ENCODE measurements at regions not wholly inside any gene's neighbourhood (a gene's known extent, or its start where the extent isn't known, plus 50 kb on each side); places are given as distances from the start of the nearest gene placed in this dataset.

DNA sequence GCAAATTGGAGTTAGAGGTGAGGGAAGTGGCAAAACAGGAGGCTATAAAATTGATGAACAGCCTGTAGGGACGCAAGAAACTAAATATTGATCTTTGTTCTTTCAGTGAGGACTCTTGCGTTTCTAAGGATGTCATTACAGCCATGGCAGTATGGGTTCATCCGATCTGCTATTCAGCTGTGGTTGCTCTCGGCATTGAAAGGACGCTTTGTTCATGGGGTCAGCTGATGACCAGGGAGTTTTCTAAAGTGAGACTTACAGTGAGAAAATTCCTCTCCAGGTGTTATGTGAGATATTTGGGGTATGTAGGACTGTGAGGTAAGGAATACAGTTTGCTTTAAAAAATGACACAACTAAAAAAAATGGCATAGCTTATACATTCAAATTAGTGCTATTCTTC is 52.7 kb upstream of the PELI1 start:
- H3K36me3 Mint-ChIP-seq (ENCODE audit: low read depth): peaks cover 4% of the 10 kb centered on the region
- H3K4me1 Mint-ChIP-seq (ENCODE audit: low read depth): peaks cover 33% of the 10 kb centered on the region
- H3K27ac Mint-ChIP-seq: no peak overlapping the region
- H3K27me3 Mint-ChIP-seq (ENCODE audit: low read depth): no peaks in the 10 kb centered on the region
- H3K4me3 Mint-ChIP-seq: no peak overlapping the region
- H3K9me3 Mint-ChIP-seq: peaks cover 6% of the 10 kb centered on the region

DNA sequence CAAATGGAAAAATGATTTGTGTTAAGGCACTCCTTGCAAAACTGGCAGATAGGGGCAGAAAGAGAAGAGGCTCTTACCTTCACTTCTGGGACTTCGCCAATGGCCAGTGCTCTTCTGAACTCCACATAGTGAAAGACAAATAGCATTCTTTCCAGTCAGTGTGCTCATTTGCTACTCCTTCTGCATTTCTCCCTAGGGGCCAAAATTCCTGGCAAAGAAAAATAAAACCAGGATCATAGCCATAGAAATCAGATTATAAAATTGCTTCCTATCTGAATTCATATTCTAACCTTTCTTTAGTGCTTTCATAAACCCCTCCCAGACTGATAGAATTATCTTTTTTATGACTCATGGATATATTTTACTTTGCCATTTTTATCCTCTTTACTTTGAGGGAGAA is 56.9 kb upstream of the PELI1 start:
- no peaks in the 10 kb centered on the region for H3K27me3 Mint-ChIP-seq (ENCODE audit: low read depth)
- peaks cover 3% of the 10 kb centered on the region for H3K9me3 Mint-ChIP-seq
- peaks cover 61% of the 10 kb centered on the region for H3K4me1 Mint-ChIP-seq (ENCODE audit: low read depth)
- H3K27ac Mint-ChIP-seq: peak overlapping the region; percentile 0
- H3K4me3 Mint-ChIP-seq: no peak overlapping the region
- peaks cover 2% of the 10 kb centered on the region for H3K36me3 Mint-ChIP-seq (ENCODE audit: low read depth)

DNA sequence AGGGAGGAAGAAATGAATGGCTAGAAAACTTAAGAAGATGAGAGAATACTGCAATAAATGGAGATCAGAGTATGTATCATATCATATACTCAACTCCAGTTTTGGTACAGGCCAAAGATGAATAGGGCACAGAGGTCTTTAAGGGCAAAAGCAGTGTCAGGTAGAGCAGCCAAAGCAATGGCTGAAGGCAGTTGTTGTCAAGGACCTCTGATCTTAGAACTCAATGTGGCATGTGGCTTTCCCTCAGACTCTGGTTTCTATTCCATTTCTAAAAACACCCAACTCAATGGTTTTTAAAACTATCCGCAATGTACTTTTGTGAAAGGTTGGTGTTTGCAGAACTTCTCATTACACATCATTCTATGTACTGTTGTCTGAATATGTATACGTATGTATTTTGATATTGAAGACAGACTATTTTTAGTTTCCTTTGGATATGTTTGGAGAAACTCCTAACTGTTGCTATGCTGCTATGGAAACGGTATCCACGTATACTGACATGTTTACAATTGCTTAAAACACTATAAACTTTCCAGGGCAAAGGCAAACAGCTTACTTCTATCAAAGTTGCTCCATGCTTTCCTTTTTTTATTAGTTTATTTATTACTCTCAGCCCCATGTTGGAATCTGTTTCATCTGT is 58.1 kb upstream of the PELI1 start:
- peak overlapping the region; percentile 73 for H3K27ac Mint-ChIP-seq
- H3K4me3 Mint-ChIP-seq: peak overlapping the region; percentile 40
- H3K4me1 Mint-ChIP-seq (ENCODE audit: low read depth): peaks cover 71% of the 10 kb centered on the region
- H3K9me3 Mint-ChIP-seq: peaks cover 3% of the 10 kb centered on the region
- no peaks in the 10 kb centered on the region for H3K27me3 Mint-ChIP-seq (ENCODE audit: low read depth)
- H3K36me3 Mint-ChIP-seq (ENCODE audit: low read depth): peaks cover 2% of the 10 kb centered on the region

DNA sequence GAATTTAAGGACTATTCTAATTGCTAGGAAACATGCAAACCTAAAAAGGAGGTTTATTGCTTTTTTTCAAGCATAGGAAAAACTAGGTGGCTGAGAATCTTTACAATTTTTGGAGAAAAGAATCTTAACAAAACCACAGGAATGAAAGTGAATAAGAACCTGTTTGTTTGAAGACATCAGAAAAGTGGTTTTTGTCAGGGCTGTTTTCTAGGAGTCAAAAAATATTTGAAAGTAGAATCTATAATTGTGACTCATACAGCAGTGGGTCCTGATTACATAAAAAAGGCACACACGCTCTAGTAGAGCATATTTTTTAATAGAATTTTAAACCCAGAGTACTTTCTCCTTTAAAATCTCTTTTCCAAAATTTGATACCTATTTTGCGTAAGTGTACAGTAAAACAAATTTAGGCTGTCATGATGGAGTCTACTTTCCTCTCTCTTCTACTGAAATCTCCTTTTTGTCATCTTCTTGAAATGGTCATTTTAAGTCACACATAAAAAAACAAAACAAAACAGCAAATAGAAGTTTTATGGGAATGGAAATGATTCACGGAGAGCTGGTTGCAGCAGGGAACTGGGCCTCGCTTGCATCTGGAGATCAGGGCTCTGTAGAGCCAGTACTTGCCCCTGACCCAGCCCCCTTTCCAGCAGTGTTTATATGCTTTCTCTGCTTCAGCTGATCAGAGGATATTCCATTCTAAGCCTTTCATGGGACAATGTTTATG is 59.1 kb upstream of the PELI1 start:
- peak overlapping the region; percentile 89 for H3K27ac Mint-ChIP-seq
- H3K27me3 Mint-ChIP-seq (ENCODE audit: low read depth): no peaks in the 10 kb centered on the region
- peaks cover 3% of the 10 kb centered on the region for H3K9me3 Mint-ChIP-seq
- peaks cover 2% of the 10 kb centered on the region for H3K36me3 Mint-ChIP-seq (ENCODE audit: low read depth)
- peaks cover 72% of the 10 kb centered on the region for H3K4me1 Mint-ChIP-seq (ENCODE audit: low read depth)
- peak overlapping the region; percentile 71 for H3K4me3 Mint-ChIP-seq

DNA sequence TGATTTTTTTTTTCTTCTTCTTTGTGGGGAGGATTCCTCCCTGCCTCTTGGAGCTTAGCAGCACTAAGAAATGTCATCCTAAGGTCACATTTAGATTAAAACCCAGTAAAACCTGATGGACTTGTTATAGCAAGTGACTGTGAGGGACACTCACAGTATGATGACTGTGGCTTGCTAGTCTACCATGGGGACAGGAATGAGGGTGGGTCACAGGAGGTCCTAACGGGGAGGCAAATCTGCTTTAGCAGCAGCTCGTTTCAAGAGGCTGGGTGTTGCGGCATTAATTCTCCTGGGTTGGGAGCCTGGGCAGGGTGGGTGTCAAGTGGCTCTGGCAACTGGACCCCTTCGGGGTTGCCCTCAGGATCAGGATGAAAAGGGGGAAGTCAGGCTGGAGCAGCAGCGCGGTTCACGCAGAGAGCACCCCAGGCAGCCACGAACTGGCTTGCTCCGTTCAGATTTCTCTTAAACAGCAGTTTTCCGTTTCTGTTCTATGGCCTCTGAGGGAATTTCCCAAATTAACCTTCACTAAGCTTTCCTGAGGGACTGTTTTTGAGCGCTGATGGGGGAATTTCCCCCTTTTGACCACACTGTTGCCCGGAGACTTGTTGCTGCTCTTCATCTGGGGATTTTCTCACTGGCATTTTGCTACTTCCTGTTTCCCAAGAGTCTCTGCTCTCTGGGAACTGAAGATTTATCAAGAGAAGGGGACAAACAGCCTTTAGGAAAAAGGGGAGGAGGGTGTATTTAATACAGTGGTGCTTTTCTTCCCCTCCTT is 59.8 kb upstream of the PELI1 start:
- H3K9me3 Mint-ChIP-seq: peaks cover 3% of the 10 kb centered on the region
- peak overlapping the region; percentile 89 for H3K27ac Mint-ChIP-seq
- peak overlapping the region; percentile 71 for H3K4me3 Mint-ChIP-seq
- H3K36me3 Mint-ChIP-seq (ENCODE audit: low read depth): peaks cover 2% of the 10 kb centered on the region
- peaks cover 77% of the 10 kb centered on the region for H3K4me1 Mint-ChIP-seq (ENCODE audit: low read depth)
- no peaks in the 10 kb centered on the region for H3K27me3 Mint-ChIP-seq (ENCODE audit: low read depth)

DNA sequence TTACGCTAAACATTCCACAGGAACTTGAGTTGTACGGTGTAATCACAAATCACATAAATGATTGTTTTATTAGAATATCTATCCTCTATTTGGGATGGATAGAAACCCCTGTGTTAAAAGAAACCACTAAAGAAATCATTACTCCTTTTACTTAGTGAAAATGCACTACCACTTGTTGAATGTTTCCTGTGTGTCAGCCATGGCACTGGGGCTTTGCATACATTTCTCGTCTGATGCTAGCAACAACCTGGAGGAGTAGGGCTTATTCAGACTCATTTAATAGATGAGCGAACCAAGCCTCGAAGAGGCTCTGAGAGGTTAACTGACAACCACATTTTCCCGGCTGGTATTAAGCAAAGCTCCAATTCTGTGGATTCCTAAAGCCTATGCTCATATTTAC is 60.5 kb upstream of the PELI1 start:
- H3K36me3 Mint-ChIP-seq (ENCODE audit: low read depth): peaks cover 2% of the 10 kb centered on the region
- H3K9me3 Mint-ChIP-seq: peaks cover 3% of the 10 kb centered on the region
- peaks cover 78% of the 10 kb centered on the region for H3K4me1 Mint-ChIP-seq (ENCODE audit: low read depth)

DNA sequence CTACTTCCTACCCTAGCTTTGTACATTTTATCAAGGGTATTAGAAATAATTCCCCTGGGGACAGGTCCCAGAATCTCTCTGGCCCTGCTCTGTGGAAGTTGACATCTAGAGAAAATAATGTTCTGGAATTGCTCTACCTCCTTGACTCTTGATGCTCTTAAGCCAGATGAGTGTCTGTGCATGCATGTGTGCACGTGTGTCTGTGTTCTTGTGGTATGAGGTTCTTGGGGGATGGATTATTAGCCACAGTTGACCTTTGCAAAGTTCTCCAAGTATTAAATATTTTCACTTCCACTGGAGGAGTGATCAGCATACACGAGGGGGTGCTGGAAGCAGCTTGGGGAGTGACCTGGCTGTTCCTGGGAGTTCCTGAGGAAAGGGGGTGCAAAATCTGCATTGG is 61.2 kb upstream of the PELI1 start:
- peak overlapping the region; percentile 50 for H3K27ac Mint-ChIP-seq
- no peak overlapping the region for H3K4me3 Mint-ChIP-seq
- peaks cover 76% of the 10 kb centered on the region for H3K4me1 Mint-ChIP-seq (ENCODE audit: low read depth)

More for the DNA sequence above, 60.5 kb upstream of the PELI1 start:
- H3K27ac Mint-ChIP-seq: peak overlapping the region; percentile 89
- peak overlapping the region; percentile 71 for H3K4me3 Mint-ChIP-seq
- no peaks in the 10 kb centered on the region for H3K27me3 Mint-ChIP-seq (ENCODE audit: low read depth)

DNA sequence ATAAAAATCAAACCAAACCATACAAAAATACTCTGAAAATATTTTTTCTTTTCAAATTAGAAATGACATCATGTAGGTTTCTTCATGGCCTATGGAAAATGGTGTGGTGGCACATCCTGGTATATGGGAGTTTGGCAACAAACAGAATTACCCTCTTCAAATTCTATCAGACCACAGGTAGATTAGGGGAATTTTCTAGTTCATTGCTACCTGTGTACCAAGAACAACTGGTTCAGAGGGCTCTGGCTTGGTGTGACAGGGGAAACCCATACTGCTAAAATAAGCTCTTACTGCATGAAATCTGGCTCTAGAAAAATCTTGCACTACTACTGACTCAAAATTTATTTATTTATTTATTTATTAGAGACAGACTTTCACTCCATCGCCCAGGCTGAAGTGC is 63.4 kb upstream of the PELI1 start:
- no peak overlapping the region for H3K4me3 Mint-ChIP-seq
- H3K9me3 Mint-ChIP-seq: no peaks in the 10 kb centered on the region
- peak overlapping the region; percentile 86 for H3K27ac Mint-ChIP-seq
- peaks cover 10% of the 10 kb centered on the region for H3K36me3 Mint-ChIP-seq (ENCODE audit: low read depth)
- peaks cover 80% of the 10 kb centered on the region for H3K4me1 Mint-ChIP-seq (ENCODE audit: low read depth)
- H3K27me3 Mint-ChIP-seq (ENCODE audit: low read depth): no peaks in the 10 kb centered on the region

More for the DNA sequence above, 61.2 kb upstream of the PELI1 start:
- no peaks in the 10 kb centered on the region for H3K27me3 Mint-ChIP-seq (ENCODE audit: low read depth)
- peaks cover 3% of the 10 kb centered on the region for H3K9me3 Mint-ChIP-seq
- peaks cover 4% of the 10 kb centered on the region for H3K36me3 Mint-ChIP-seq (ENCODE audit: low read depth)

DNA sequence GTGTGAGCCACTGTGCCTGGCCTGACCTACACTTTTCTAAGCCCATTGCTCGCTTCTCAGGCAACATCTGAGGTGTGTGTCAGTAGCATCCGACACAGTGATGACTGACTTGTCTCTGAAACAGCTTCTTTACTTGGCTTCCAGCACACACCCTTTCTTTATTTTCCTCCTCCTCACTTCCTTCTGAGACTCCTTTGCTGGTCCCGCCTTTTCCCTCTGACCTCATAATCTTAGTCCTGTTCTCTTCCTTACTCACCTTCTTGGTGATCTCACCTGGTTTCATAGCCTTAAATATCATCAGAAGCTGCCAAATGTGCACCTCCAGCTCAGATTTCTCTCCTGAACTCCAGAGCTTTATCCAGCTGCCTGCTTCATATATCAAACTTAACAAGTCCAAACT is 66.6 kb upstream of the PELI1 start:
- Mint-ChIP-seq H3K36me3 (ENCODE audit: low read depth) (peaks cover 10% of the 10 kb centered on the region), H3K9me3 (no peaks in the 10 kb centered on the region), H3K4me3 (peak overlapping the region; percentile 12), H3K4me1 (ENCODE audit: low read depth) (peaks cover 71% of the 10 kb centered on the region), H3K27me3 (ENCODE audit: low read depth) (no peaks in the 10 kb centered on the region), H3K27ac (peak overlapping the region; percentile 83)

DNA sequence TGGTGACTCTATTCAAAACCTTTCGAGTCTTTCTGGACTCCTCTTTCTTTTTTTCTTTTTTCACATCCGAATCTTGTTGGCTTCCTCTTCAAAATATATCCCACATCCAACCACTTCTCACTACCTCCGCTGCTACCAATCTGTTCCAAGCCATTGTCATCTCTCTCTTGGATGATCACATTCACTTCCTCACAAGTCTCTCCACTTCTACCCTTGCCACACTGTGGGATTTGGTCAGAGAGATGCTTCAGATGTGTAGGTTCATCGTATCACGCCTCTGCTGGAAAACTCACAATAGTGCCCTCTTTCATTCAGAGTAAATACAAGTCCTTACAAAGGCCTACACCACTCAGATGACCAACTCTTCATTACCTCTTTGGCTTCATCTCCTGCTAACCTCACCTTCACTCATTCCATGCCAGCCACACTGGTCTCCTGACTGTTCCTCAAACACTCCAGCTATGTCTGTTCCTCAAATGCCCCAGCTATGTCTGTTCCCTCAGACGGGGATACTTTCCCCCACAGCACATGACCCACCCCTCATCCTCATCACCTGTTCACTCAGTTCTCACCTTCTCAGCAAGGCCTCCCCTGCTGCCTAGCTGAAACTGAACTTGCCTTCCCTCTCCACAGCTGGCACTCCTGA is 67.2 kb upstream of the PELI1 start:
- peaks cover 12% of the 10 kb centered on the region for H3K36me3 Mint-ChIP-seq (ENCODE audit: low read depth)
- H3K27ac Mint-ChIP-seq: peak overlapping the region; percentile 83
- H3K9me3 Mint-ChIP-seq: no peaks in the 10 kb centered on the region
- H3K4me1 Mint-ChIP-seq (ENCODE audit: low read depth): peaks cover 73% of the 10 kb centered on the region
- peak overlapping the region; percentile 12 for H3K4me3 Mint-ChIP-seq
- H3K27me3 Mint-ChIP-seq (ENCODE audit: low read depth): no peaks in the 10 kb centered on the region

DNA sequence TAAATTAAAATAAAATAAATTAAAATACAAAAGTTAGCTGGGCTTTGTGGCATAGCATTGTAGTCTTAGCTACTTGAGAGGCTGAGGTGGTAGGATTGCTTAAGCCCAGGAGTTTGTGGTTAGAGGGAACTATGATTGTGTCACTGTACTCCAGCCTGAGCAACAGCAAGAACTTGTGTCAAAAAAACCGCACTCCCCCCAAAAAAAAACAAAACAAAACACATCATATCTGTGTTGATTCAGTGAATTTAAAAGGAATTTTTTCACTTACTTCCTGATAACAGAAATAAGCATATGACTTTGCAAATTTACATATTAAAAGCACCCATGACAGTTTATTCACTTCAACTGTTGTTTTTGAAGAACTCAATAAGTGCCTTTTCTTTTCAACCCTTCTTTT is 68.1 kb upstream of the PELI1 start:
- H3K4me1 Mint-ChIP-seq (ENCODE audit: low read depth): peaks cover 65% of the 10 kb centered on the region
- H3K9me3 Mint-ChIP-seq: no peaks in the 10 kb centered on the region
- no peaks in the 10 kb centered on the region for H3K27me3 Mint-ChIP-seq (ENCODE audit: low read depth)
- peak overlapping the region; percentile 99 for H3K27ac Mint-ChIP-seq
- H3K4me3 Mint-ChIP-seq: peak overlapping the region; percentile 59
- peaks cover 12% of the 10 kb centered on the region for H3K36me3 Mint-ChIP-seq (ENCODE audit: low read depth)

DNA sequence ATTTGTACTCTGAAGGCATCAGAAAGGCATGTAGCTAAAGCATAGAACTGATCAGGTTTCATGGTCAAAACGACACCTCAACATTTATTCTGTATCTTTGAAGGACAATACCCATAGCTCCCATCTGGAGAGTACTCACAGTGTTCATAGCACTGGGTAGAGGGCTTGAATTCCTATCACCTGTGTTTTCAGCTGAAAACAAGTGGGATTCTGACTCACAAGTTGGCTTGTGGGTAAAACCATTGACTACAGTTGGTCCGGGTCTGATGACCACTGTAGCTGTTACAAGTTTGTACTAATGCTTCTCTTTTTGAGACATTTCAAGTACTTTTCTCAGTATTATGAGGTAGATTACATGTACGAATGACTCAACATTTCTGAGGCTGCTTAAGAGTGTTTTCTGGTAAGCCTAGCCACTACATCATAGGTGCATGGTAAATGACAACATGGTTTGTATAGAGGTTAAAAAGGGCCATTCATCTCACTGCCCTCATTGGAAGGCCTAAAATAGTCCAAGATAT is 68.6 kb upstream of the PELI1 start:
- Mint-ChIP-seq H3K4me1 (ENCODE audit: low read depth) (peaks cover 62% of the 10 kb centered on the region), H3K27ac (peak overlapping the region; percentile 99), H3K4me3 (peak overlapping the region; percentile 41), H3K36me3 (ENCODE audit: low read depth) (peaks cover 12% of the 10 kb centered on the region), H3K27me3 (ENCODE audit: low read depth) (no peaks in the 10 kb centered on the region), H3K9me3 (no peaks in the 10 kb centered on the region)

DNA sequence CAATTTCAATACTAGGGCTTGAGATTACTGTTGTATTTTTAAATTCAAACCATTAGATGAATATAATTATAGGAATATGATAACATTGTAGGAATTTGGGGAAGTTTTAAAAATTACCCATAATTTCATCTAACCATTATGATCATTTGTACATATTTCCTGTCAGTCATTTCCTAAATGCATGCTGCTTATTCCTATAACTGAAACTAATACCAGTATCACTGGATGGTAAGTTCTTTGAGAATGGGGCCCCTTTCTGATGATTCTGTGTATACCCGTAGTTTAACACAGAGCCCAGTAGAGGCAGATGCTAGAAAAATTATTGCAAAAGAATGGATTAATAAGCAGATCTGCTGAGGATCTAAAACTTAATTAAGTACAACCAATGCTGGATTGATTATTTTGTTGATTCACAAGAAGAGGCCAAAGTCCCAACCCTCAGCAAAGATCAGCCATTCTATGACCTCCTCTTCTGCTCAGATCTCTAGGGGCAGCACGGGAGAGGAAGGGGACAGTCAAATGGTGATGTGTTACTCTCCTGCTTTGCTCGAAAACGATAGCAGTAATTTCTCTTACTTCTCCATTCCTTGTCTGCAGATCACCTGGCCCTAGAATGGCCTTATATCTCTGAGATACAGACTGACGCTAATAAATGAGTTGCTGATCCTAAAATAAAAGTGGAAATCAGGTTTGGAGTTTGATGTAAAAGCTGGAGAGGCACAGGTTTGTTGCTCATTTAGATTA is 69.5 kb upstream of the PELI1 start:
- H3K36me3 Mint-ChIP-seq (ENCODE audit: low read depth): peaks cover 12% of the 10 kb centered on the region
- no peaks in the 10 kb centered on the region for H3K9me3 Mint-ChIP-seq
- H3K4me3 Mint-ChIP-seq: peak overlapping the region; percentile 69
- peak overlapping the region; percentile 99 for H3K27ac Mint-ChIP-seq
- no peaks in the 10 kb centered on the region for H3K27me3 Mint-ChIP-seq (ENCODE audit: low read depth)
- peaks cover 60% of the 10 kb centered on the region for H3K4me1 Mint-ChIP-seq (ENCODE audit: low read depth)
